ENCODE measurements at regions not wholly inside any gene's neighbourhood (a gene's known extent, or its start where the extent isn't known, plus 50 kb on each side); places are given as distances from the start of the nearest gene placed in this dataset.

DNA sequence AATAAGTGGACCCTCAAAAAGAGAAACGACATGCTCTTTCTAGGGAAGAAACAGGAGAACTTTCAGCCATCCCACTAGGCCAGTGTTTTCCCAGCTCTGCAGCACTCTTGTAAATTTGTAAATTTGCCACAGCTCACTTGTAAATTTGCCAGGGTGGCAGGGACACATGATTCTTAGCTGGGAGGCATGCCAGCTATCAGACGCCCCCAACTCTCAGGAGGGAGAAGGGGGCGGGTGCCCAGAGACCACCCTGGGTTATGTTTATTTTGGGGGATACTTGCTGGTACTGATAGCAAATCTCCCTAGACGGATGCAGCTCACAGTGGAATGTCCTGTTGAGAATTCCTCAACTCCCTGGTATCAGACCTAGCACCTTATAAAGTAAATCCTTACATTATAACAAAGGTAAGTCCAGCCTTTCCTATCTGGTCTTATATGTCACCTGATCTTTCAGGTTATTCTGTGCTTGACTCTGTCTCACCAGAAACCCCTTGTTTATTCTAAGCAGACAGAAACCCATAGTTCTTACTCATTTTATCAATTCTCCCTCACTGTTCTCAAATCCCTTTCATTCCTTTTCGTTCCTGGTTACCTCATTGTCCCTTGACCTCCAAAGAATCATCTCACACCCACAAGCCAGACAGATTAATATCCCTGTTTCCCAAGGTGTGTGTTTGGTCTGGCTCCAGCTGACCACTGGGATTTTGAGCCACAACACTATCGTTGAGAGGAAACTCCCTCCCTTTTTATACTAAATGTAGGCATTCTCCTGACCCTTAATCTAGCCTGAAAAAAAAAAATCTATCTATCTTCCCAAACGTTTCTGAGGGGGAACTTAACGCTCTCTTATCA, 69.3 kb upstream of the HMGA2 start:
- H3K9me3 ChIP-seq (ENCODE audit: insufficient read depth, low read depth): no peaks in the 10 kb centered on the region
- H3K4me3 ChIP-seq: no peak overlapping the region
- CTCF ChIA-PET: interaction anchor here (0.5 to 0.7 kb wide), 2 partner anchors 59 to 1926 kb away, joined by 3 read pairs; no protein-coding TSS in a partner anchor
- H3K27me3 ChIP-seq (ENCODE audit: insufficient read depth, low read depth): no peaks in the 10 kb centered on the region
- H3K4me2 ChIP-seq: no peak overlapping the region
- DNase-seq: no peak
- POLR2A ChIA-PET (ENCODE audit: unreplicated experiment): interaction anchor here (0.6 to 0.7 kb wide), 2 partner anchors 1246 to 1310 kb away, joined by 3 to 4 read pairs; no protein-coding TSS in a partner anchor
- no peaks in the 10 kb centered on the region for H3K79me2 ChIP-seq (ENCODE audit: low read depth)
- peaks cover 27% of the 10 kb centered on the region for H3K4me1 ChIP-seq (replicated peaks; ENCODE audit: insufficient read depth)
- no peaks in the 10 kb centered on the region for H3K9me2 ChIP-seq (ENCODE audit: insufficient read depth)
- intact Hi-C loops (cut with micrococcal nuclease; ENCODE audit: unreplicated experiment): no loop called here
- H3K36me3 ChIP-seq (ENCODE audit: low read depth): no peaks in the 10 kb centered on the region
- no TSS peak for BruUV-seq (replicated peaks)
- H2AFZ ChIP-seq: no peak overlapping the region
- no peak overlapping the region for H3K27ac ChIP-seq
- TF ChIP-seq, protein P1, sequence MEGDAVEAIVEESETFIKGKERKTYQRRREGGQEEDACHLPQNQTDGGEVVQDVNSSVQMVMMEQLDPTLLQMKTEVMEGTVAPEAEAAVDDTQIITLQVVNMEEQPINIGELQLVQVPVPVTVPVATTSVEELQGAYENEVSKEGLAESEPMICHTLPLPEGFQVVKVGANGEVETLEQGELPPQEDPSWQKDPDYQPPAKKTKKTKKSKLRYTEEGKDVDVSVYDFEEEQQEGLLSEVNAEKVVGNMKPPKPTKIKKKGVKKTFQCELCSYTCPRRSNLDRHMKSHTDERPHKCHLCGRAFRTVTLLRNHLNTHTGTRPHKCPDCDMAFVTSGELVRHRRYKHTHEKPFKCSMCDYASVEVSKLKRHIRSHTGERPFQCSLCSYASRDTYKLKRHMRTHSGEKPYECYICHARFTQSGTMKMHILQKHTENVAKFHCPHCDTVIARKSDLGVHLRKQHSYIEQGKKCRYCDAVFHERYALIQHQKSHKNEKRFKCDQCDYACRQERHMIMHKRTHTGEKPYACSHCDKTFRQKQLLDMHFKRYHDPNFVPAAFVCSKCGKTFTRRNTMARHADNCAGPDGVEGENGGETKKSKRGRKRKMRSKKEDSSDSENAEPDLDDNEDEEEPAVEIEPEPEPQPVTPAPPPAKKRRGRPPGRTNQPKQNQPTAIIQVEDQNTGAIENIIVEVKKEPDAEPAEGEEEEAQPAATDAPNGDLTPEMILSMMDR (conservative IDR thresholded peaks at IDR 0.05): no peak
- no peak for TF ChIP-seq EZH2 (IDR thresholded peaks at IDR 0.05; ENCODE audit: low read depth)
- H3F3A ChIP-seq (ENCODE audit: insufficient read depth, low read depth): peaks cover 15% of the 10 kb centered on the region
- no peaks in the 10 kb centered on the region for H4K20me1 ChIP-seq (ENCODE audit: insufficient read depth)

- TF ChIP-seq, protein P1 (conservative IDR thresholded peaks at IDR 0.05): no peak
- TF ChIP-seq EZH2 (IDR thresholded peaks at IDR 0.05; ENCODE audit: low read depth): no peak
- Histone ChIP-seq H4K20me1 (ENCODE audit: insufficient read depth) (no peaks in the 10 kb centered on the region), H3K36me3 (ENCODE audit: low read depth) (no peaks in the 10 kb centered on the region), H3K27me3 (ENCODE audit: insufficient read depth, low read depth) (no peaks in the 10 kb centered on the region), H3K4me3 (no peak overlapping the region), H3K27ac (no peak overlapping the region), H3K79me2 (ENCODE audit: low read depth) (no peaks in the 10 kb centered on the region), H3F3A (ENCODE audit: insufficient read depth, low read depth) (peaks cover 15% of the 10 kb centered on the region), H3K4me2 (no peak overlapping the region), H3K4me1 (replicated peaks; ENCODE audit: insufficient read depth) (peaks cover 27% of the 10 kb centered on the region), H3K9me3 (ENCODE audit: insufficient read depth, low read depth) (no peaks in the 10 kb centered on the region), H2AFZ (no peak overlapping the region), H3K9me2 (ENCODE audit: insufficient read depth) (no peaks in the 10 kb centered on the region)
- BruUV-seq (replicated peaks): no TSS peak
- intact Hi-C loops (cut with micrococcal nuclease; ENCODE audit: unreplicated experiment): no loop called here
- DNase-seq: peak in 1 of 2 experiments; percentile 37
- CTCF ChIA-PET: interaction anchor here (0.5 kb wide), 1 partner anchor 60 kb away, joined by 3 read pairs; no protein-coding TSS in a partner anchor
- POLR2A ChIA-PET (ENCODE audit: unreplicated experiment): interaction anchor here (0.7 kb wide), 1 partner anchor 1311 kb away, joined by 3 read pairs; no protein-coding TSS in a partner anchor
Observed at GRCh38 chr12:65755596-65755978, 68.7 kb upstream of the HMGA2 start.

DNA sequence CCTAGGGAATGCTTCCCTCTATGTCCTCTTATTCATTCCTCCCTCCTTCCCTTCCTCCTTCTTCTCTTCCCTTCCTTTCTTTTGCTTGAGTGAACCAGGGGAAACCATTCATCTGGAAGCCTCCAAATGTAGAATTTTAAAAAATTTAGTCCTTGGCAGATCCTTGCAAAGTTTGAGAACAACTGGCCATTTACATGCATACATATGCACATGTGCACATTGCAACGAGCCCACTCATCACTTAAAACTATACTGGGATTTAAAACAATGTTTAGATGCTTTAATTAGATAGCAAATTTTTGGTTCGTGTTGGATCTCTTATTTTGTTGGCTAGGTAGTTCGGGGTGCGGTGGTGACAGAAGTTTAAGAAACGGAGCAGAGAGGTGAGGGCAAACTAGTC, 68.0 kb upstream of the HMGA2 start:
- Histone ChIP-seq H3K4me3 (no peak overlapping the region), H3K9me3 (ENCODE audit: insufficient read depth, low read depth) (0 out of 2 replicates have a peak, but pooled peaks cover under 1% of the 10 kb centered on the region), H2AFZ (no peak overlapping the region), H3K27ac (0 out of 2 replicates have a peak overlapping the region, but pooled peaks have one; percentile 60), H4K20me1 (ENCODE audit: insufficient read depth) (no peaks in the 10 kb centered on the region), H3K4me1 (replicated peaks; ENCODE audit: insufficient read depth) (peaks cover 27% of the 10 kb centered on the region), H3K27me3 (ENCODE audit: insufficient read depth, low read depth) (no peaks in the 10 kb centered on the region), H3K79me2 (ENCODE audit: low read depth) (no peaks in the 10 kb centered on the region), H3K36me3 (ENCODE audit: low read depth) (no peaks in the 10 kb centered on the region), H3K4me2 (no peak overlapping the region), H3K9me2 (ENCODE audit: insufficient read depth) (no peaks in the 10 kb centered on the region), H3F3A (ENCODE audit: insufficient read depth, low read depth) (peaks cover 15% of the 10 kb centered on the region)
- CTCF ChIA-PET: no interaction called here
- POLR2A ChIA-PET (ENCODE audit: unreplicated experiment): no interaction called here
- BruUV-seq (replicated peaks): no TSS peak
- no peak for DNase-seq
- no peak for TF ChIP-seq EZH2 (IDR thresholded peaks at IDR 0.05; ENCODE audit: low read depth)
- TF ChIP-seq, protein P1 (conservative IDR thresholded peaks at IDR 0.05): no peak
- intact Hi-C loops (cut with micrococcal nuclease; ENCODE audit: unreplicated experiment): no loop called here

Measured in PC-9 (cell line).